ENCODE measurements at regions not wholly inside any gene's neighbourhood (a gene's known extent, or its start where the extent isn't known, plus 50 kb on each side); places are given as distances from the start of the nearest gene placed in this dataset.

- H3K4ac ChIP-seq (ENCODE audit: low read depth in 1 of 2, low read length in 2 of 2): no peak overlapping the region
- no peak overlapping the region for H3K4me2 ChIP-seq (ENCODE audit: low read length, poor library complexity, severe bottlenecking)
- no peak overlapping the region for H2AK5ac ChIP-seq (ENCODE audit: low read length, severe bottlenecking)
- H4K8ac ChIP-seq (ENCODE audit: low read length): no peak overlapping the region
- peaks cover 18 to 21% of the 10 kb centered on the region in 2 experiments for H3K27me3 ChIP-seq (ENCODE audit: control insufficient read depth in 1 of 2, insufficient read depth in 1 of 2, low read length in 2 of 2)
- no peak overlapping the region for H3K4me3 ChIP-seq (ENCODE audit: insufficient read depth in 1 of 2, low read depth in 1 of 2, low read length in 2 of 2)
- H3K36me3 ChIP-seq (ENCODE audit: control insufficient read depth in 1 of 2, insufficient read depth in 2 of 2, low read depth in 1 of 2, low read length in 2 of 2): no peaks in the 10 kb centered on the region
- no peak overlapping the region for H3K18ac ChIP-seq (ENCODE audit: low read depth in 1 of 2, low read length in 2 of 2)
- H3K14ac ChIP-seq (ENCODE audit: low read length in 2 of 2): no peak overlapping the region
- H3K79me1 ChIP-seq (replicated peaks; ENCODE audit: low read length, poor library complexity, severe bottlenecking): no peaks in the 10 kb centered on the region
- WGBS: 15% methylated on average over 3 of the region's 6 CpGs
- no peak overlapping the region for H2AFZ ChIP-seq (ENCODE audit: low read depth, low read length)
- no peak overlapping the region for H3K27ac ChIP-seq (ENCODE audit: low read length, poor library complexity, severe bottlenecking)
- H3K9me3 ChIP-seq (ENCODE audit: control insufficient read depth, low read length): no peaks in the 10 kb centered on the region
- no peak overlapping the region for H3K23ac ChIP-seq (ENCODE audit: low read length in 2 of 2)
- no peak for DNase-seq
- H2BK120ac ChIP-seq (ENCODE audit: low read depth, low read length): no peak overlapping the region
- H4K91ac ChIP-seq (ENCODE audit: low read length): no peak overlapping the region
- H2BK5ac ChIP-seq (ENCODE audit: low read depth, low read length, poor library complexity, severe bottlenecking): no peak overlapping the region
- peaks cover 2% of the 10 kb centered on the region for H3K4me1 ChIP-seq (ENCODE audit: control insufficient read depth, insufficient read depth, low read depth, low read length)
- no peak overlapping the region for H3K9ac ChIP-seq (ENCODE audit: low read length)
- no peak overlapping the region for H2BK15ac ChIP-seq (ENCODE audit: low read depth, poor library complexity, severe bottlenecking)
- no peak overlapping the region for H2BK12ac ChIP-seq (ENCODE audit: low read length in 2 of 2)
These were observed 112.5 kb upstream of the CACHD1 start for GRCh38 chr1:64357422-64357821.

- no peak overlapping the region for H2BK15ac ChIP-seq (ENCODE audit: low read depth, poor library complexity, severe bottlenecking)
- no peaks in the 10 kb centered on the region for H3K79me1 ChIP-seq (replicated peaks; ENCODE audit: low read length, poor library complexity, severe bottlenecking)
- no peak overlapping the region for H2BK12ac ChIP-seq (ENCODE audit: low read length in 2 of 2)
- H4K8ac ChIP-seq (ENCODE audit: low read length): no peak overlapping the region
- no peaks in the 10 kb centered on the region for H3K36me3 ChIP-seq (ENCODE audit: control insufficient read depth in 1 of 2, insufficient read depth in 2 of 2, low read depth in 1 of 2, low read length in 2 of 2)
- no peak overlapping the region for H2AFZ ChIP-seq (ENCODE audit: low read depth, low read length)
- 68% methylated on average over 5 of the region's 5 CpGs for WGBS
- no peak overlapping the region for H2AK5ac ChIP-seq (ENCODE audit: low read length, severe bottlenecking)
- H3K4me3 ChIP-seq (ENCODE audit: insufficient read depth in 1 of 2, low read depth in 1 of 2, low read length in 2 of 2): no peak overlapping the region
- no peak overlapping the region for H3K4ac ChIP-seq (ENCODE audit: low read depth in 1 of 2, low read length in 2 of 2)
- H3K4me1 ChIP-seq (ENCODE audit: control insufficient read depth, insufficient read depth, low read depth, low read length): peaks cover 2% of the 10 kb centered on the region
- no peak overlapping the region for H3K23ac ChIP-seq (ENCODE audit: low read length in 2 of 2)
- H2BK120ac ChIP-seq (ENCODE audit: low read depth, low read length): no peak overlapping the region
- H4K91ac ChIP-seq (ENCODE audit: low read length): no peak overlapping the region
- H2BK5ac ChIP-seq (ENCODE audit: low read depth, low read length, poor library complexity, severe bottlenecking): no peak overlapping the region
- DNase-seq: no peak
- no peak overlapping the region for H3K27ac ChIP-seq (ENCODE audit: low read length, poor library complexity, severe bottlenecking)
- H3K9ac ChIP-seq (ENCODE audit: low read length): no peak overlapping the region
- no peak overlapping the region for H3K18ac ChIP-seq (ENCODE audit: low read depth in 1 of 2, low read length in 2 of 2)
- H3K9me3 ChIP-seq (ENCODE audit: control insufficient read depth, low read length): no peaks in the 10 kb centered on the region
- no peak overlapping the region for H3K4me2 ChIP-seq (ENCODE audit: low read length, poor library complexity, severe bottlenecking)
- H3K27me3 ChIP-seq (ENCODE audit: control insufficient read depth in 1 of 2, insufficient read depth in 1 of 2, low read length in 2 of 2): peaks cover 18 to 21% of the 10 kb centered on the region in 2 experiments
- H3K14ac ChIP-seq (ENCODE audit: low read length in 2 of 2): no peak overlapping the region
These were observed 111.2 kb upstream of the CACHD1 start for GRCh38 chr1:64358692-64359091.

GRCh38 chr1:64361974-64362373, 108.0 kb upstream of the CACHD1 start:
- no peaks in the 10 kb centered on the region for H3K9me3 ChIP-seq (ENCODE audit: control insufficient read depth, low read length)
- no peak for DNase-seq
- 88% methylated on average over 3 of the region's 3 CpGs for WGBS
- H3K27me3 ChIP-seq (ENCODE audit: control insufficient read depth in 1 of 2, insufficient read depth in 1 of 2, low read length in 2 of 2): peaks cover 5 to 19% of the 10 kb centered on the region in 2 experiments
- H2BK15ac ChIP-seq (ENCODE audit: low read depth, poor library complexity, severe bottlenecking): no peak overlapping the region
- no peak overlapping the region for H2BK120ac ChIP-seq (ENCODE audit: low read depth, low read length)
- H3K4ac ChIP-seq (ENCODE audit: low read depth in 1 of 2, low read length in 2 of 2): no peak overlapping the region
- no peaks in the 10 kb centered on the region for H3K36me3 ChIP-seq (ENCODE audit: control insufficient read depth in 1 of 2, insufficient read depth in 2 of 2, low read depth in 1 of 2, low read length in 2 of 2)
- H3K27ac ChIP-seq (ENCODE audit: low read length, poor library complexity, severe bottlenecking): no peak overlapping the region
- no peaks in the 10 kb centered on the region for H3K79me1 ChIP-seq (replicated peaks; ENCODE audit: low read length, poor library complexity, severe bottlenecking)
- H3K14ac ChIP-seq (ENCODE audit: low read length in 2 of 2): no peak overlapping the region
- H3K9ac ChIP-seq (ENCODE audit: low read length): no peak overlapping the region
- H2AFZ ChIP-seq (ENCODE audit: low read depth, low read length): no peak overlapping the region
- H4K91ac ChIP-seq (ENCODE audit: low read length): no peak overlapping the region
- H3K4me3 ChIP-seq (ENCODE audit: insufficient read depth in 1 of 2, low read depth in 1 of 2, low read length in 2 of 2): no peak overlapping the region
- H4K8ac ChIP-seq (ENCODE audit: low read length): no peak overlapping the region
- peaks cover under 1% of the 10 kb centered on the region for H3K4me1 ChIP-seq (ENCODE audit: control insufficient read depth, insufficient read depth, low read depth, low read length)
- no peak overlapping the region for H3K23ac ChIP-seq (ENCODE audit: low read length in 2 of 2)
- no peak overlapping the region for H3K4me2 ChIP-seq (ENCODE audit: low read length, poor library complexity, severe bottlenecking)
- no peak overlapping the region for H2BK5ac ChIP-seq (ENCODE audit: low read depth, low read length, poor library complexity, severe bottlenecking)
- no peak overlapping the region for H3K18ac ChIP-seq (ENCODE audit: low read depth in 1 of 2, low read length in 2 of 2)
- no peak overlapping the region for H2BK12ac ChIP-seq (ENCODE audit: low read length in 2 of 2)
- H2AK5ac ChIP-seq (ENCODE audit: low read length, severe bottlenecking): no peak overlapping the region

- no peaks in the 10 kb centered on the region for H3K36me3 ChIP-seq (ENCODE audit: control insufficient read depth in 1 of 2, insufficient read depth in 2 of 2, low read depth in 1 of 2, low read length in 2 of 2)
- no peak overlapping the region for H3K4me2 ChIP-seq (ENCODE audit: low read length, poor library complexity, severe bottlenecking)
- no peak overlapping the region for H2BK120ac ChIP-seq (ENCODE audit: low read depth, low read length)
- H3K9ac ChIP-seq (ENCODE audit: low read length): no peak overlapping the region
- 65% methylated on average over 4 of the region's 4 CpGs for WGBS
- H2BK15ac ChIP-seq (ENCODE audit: low read depth, poor library complexity, severe bottlenecking): no peak overlapping the region
- H4K8ac ChIP-seq (ENCODE audit: low read length): no peak overlapping the region
- no peaks in the 10 kb centered on the region for H3K79me1 ChIP-seq (replicated peaks; ENCODE audit: low read length, poor library complexity, severe bottlenecking)
- no peak overlapping the region for H3K27ac ChIP-seq (ENCODE audit: low read length, poor library complexity, severe bottlenecking)
- no peaks in the 10 kb centered on the region for H3K4me1 ChIP-seq (ENCODE audit: control insufficient read depth, insufficient read depth, low read depth, low read length)
- no peak overlapping the region for H4K91ac ChIP-seq (ENCODE audit: low read length)
- H2BK5ac ChIP-seq (ENCODE audit: low read depth, low read length, poor library complexity, severe bottlenecking): no peak overlapping the region
- no peak overlapping the region for H3K18ac ChIP-seq (ENCODE audit: low read depth in 1 of 2, low read length in 2 of 2)
- H3K4me3 ChIP-seq (ENCODE audit: insufficient read depth in 1 of 2, low read depth in 1 of 2, low read length in 2 of 2): no peak overlapping the region
- H3K23ac ChIP-seq (ENCODE audit: low read length in 2 of 2): no peak overlapping the region
- no peak overlapping the region for H2AK5ac ChIP-seq (ENCODE audit: low read length, severe bottlenecking)
- DNase-seq: no peak
- H3K14ac ChIP-seq (ENCODE audit: low read length in 2 of 2): no peak overlapping the region
- H3K9me3 ChIP-seq (ENCODE audit: control insufficient read depth, low read length): no peaks in the 10 kb centered on the region
- peaks cover 0 to 11% of the 10 kb centered on the region in 2 experiments for H3K27me3 ChIP-seq (ENCODE audit: control insufficient read depth in 1 of 2, insufficient read depth in 1 of 2, low read length in 2 of 2)
- H3K4ac ChIP-seq (ENCODE audit: low read depth in 1 of 2, low read length in 2 of 2): no peak overlapping the region
- H2AFZ ChIP-seq (ENCODE audit: low read depth, low read length): no peak overlapping the region
- no peak overlapping the region for H2BK12ac ChIP-seq (ENCODE audit: low read length in 2 of 2)
These were observed 106.8 kb upstream of the CACHD1 start for GRCh38 chr1:64363111-64363510.

Measured in mesenchymal stem cell (in vitro differentiated cells and primary cell).